Mucosa of gallbladder (tissue), 1 donor: ENCODE measurements at regions not wholly inside any gene's neighbourhood (a gene's known extent, or its start where the extent isn't known, plus 50 kb on each side); places are given as distances from the start of the nearest gene placed in this dataset.

Experiments used
- DNase-seq: peaks from one replicate; pipeline ENCODE4 v3.0.0-alpha.2; 2020; ENCODE audit warnings: low spot score
- donor health status: DM: no; HTN: no; CAD: no.

- no peak for DNase-seq
Observed at GRCh38 chr10:78739444-78740053, 329.2 kb upstream of the ZMIZ1 start.

GRCh38 chr10:78740976-78741915 lies 327.5 kb upstream of the ZMIZ1 start:
- DNase-seq: no peak

- DNase-seq: no peak
Observed at GRCh38 chr10:78742406-78742729, 326.4 kb upstream of the ZMIZ1 start.

- DNase-seq: no peak
Observed at GRCh38 chr10:78742730-78743615, 325.8 kb upstream of the ZMIZ1 start.

GRCh38 chr10:78744056-78744455 lies 324.7 kb upstream of the ZMIZ1 start:
- no peak for DNase-seq

- no peak for DNase-seq
Observed at GRCh38 chr10:78744491-78745090, 324.2 kb upstream of the ZMIZ1 start.

- no peak for DNase-seq
Observed at GRCh38 chr10:78745441-78745840, 323.3 kb upstream of the ZMIZ1 start.

GRCh38 chr10:78746155-78746763 lies 322.5 kb upstream of the ZMIZ1 start:
- DNase-seq: no peak

- no peak for DNase-seq
Observed at GRCh38 chr10:78747401-78748234, 321.1 kb upstream of the ZMIZ1 start.

- DNase-seq: no peak
Observed at GRCh38 chr10:78748235-78748533, 320.6 kb upstream of the ZMIZ1 start.

- no peak for DNase-seq
Observed at GRCh38 chr10:78749200-78749599, 319.6 kb upstream of the ZMIZ1 start.

GRCh38 chr10:78749898-78750297 lies 318.9 kb upstream of the ZMIZ1 start:
- DNase-seq: no peak

GRCh38 chr10:78750418-78750817 lies 318.3 kb upstream of the ZMIZ1 start:
- DNase-seq: no peak

GRCh38 chr10:78751716-78752115 lies 317.1 kb upstream of the ZMIZ1 start:
- DNase-seq: no peak

- DNase-seq: no peak
Observed at GRCh38 chr10:78752221-78752620, 316.5 kb upstream of the ZMIZ1 start.

- no peak for DNase-seq
Observed at GRCh38 chr10:78752708-78753107, 316.1 kb upstream of the ZMIZ1 start.

- no peak for DNase-seq
Observed at GRCh38 chr10:78754269-78755062, 314.3 kb upstream of the ZMIZ1 start.

- no peak for DNase-seq
Observed at GRCh38 chr10:78755063-78755701, 313.6 kb upstream of the ZMIZ1 start.

- no peak for DNase-seq
Observed at GRCh38 chr10:78755877-78756455, 312.8 kb upstream of the ZMIZ1 start.
